ENCODE measurements at regions not wholly inside any gene's neighbourhood (a gene's known extent, or its start where the extent isn't known, plus 50 kb on each side); places are given as distances from the start of the nearest gene placed in this dataset.

- WGBS, 2 experiments: 95 to 96% methylated on average over 4 of the region's 4 CpGs
- no peak overlapping the region for H3K27ac ChIP-seq (ENCODE audit: insufficient read depth, low read depth, low read length, poor library complexity, severe bottlenecking)
Observed at GRCh38 chr7:112874909-112875308, 84.7 kb upstream of the TMEM168 start.

GRCh38 chr7:112873831-112874553, 83.8 kb upstream of the TMEM168 start:
- H3K9me3 ChIP-seq (ENCODE audit: control insufficient read depth, low read length): no peaks in the 10 kb centered on the region
- no peaks in the 10 kb centered on the region for H3K4me1 ChIP-seq (ENCODE audit: control insufficient read depth, insufficient read depth, low read length)
- 81 to 88% methylated on average over 3 to 4 of the region's 4 CpGs for WGBS, 2 experiments

More at GRCh38 chr7:112874909-112875308, 84.7 kb upstream of the TMEM168 start:
- no peaks in the 10 kb centered on the region for H3K9me3 ChIP-seq (ENCODE audit: control insufficient read depth, low read length)
- no peak overlapping the region for H3K4me3 ChIP-seq (ENCODE audit: insufficient read depth, low read depth, low read length)
- no peaks in the 10 kb centered on the region for H3K36me3 ChIP-seq (ENCODE audit: control insufficient read depth, insufficient read depth, low read length)
- H3K27me3 ChIP-seq (ENCODE audit: control insufficient read depth, insufficient read depth, low read length, poor library complexity, severe bottlenecking): no peaks in the 10 kb centered on the region
- H3K4me1 ChIP-seq (ENCODE audit: control insufficient read depth, insufficient read depth, low read length): no peaks in the 10 kb centered on the region

DNA sequence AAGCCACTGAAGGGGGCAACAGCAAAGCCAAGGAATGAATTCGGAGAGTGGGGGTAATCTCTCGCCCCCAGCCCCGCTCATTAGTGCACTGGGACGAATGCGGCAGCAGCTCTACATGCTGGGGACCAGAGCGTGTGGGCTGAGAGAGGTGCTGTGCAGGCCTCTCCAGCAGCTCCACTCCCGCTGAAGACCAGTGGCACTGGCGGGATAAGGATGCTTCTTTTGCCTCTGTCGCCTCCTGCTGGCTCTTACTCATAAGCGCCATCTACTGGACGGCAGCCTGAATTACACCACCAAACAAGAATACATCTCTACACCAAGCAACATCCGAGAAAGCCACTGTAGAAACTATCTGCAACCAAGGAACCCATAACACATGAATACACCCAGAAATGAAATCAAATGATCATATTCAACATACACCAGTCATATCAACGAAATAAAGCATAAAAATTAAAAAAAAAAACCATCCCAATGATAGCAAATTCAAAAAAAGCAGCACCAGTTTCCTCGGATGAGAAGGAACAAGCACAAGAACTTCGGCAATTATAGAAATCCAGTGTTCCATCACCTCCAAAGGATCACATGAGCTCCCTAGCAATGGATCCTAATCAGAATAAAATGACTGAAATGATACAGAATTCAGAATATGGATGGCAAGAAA, 79.0 kb upstream of the TMEM168 start:
- Histone ChIP-seq H3K4me1 (ENCODE audit: control insufficient read depth, insufficient read depth, low read length) (no peaks in the 10 kb centered on the region), H3K27ac (ENCODE audit: insufficient read depth, low read depth, low read length, poor library complexity, severe bottlenecking) (no peak overlapping the region), H3K9me3 (ENCODE audit: control insufficient read depth, low read length) (no peaks in the 10 kb centered on the region), H3K4me3 (ENCODE audit: insufficient read depth, low read depth, low read length) (no peak overlapping the region), H3K36me3 (ENCODE audit: control insufficient read depth, insufficient read depth, low read length) (no peaks in the 10 kb centered on the region), H3K27me3 (ENCODE audit: control insufficient read depth, insufficient read depth, low read length, poor library complexity, severe bottlenecking) (no peaks in the 10 kb centered on the region)
- WGBS, 2 experiments: 59% methylated on average over 15 of the region's 15 CpGs

More at GRCh38 chr7:112873831-112874553, 83.8 kb upstream of the TMEM168 start:
- no peaks in the 10 kb centered on the region for H3K27me3 ChIP-seq (ENCODE audit: control insufficient read depth, insufficient read depth, low read length, poor library complexity, severe bottlenecking)
- H3K36me3 ChIP-seq (ENCODE audit: control insufficient read depth, insufficient read depth, low read length): no peaks in the 10 kb centered on the region
- no peak overlapping the region for H3K27ac ChIP-seq (ENCODE audit: insufficient read depth, low read depth, low read length, poor library complexity, severe bottlenecking)
- H3K4me3 ChIP-seq (ENCODE audit: insufficient read depth, low read depth, low read length): no peak overlapping the region

DNA sequence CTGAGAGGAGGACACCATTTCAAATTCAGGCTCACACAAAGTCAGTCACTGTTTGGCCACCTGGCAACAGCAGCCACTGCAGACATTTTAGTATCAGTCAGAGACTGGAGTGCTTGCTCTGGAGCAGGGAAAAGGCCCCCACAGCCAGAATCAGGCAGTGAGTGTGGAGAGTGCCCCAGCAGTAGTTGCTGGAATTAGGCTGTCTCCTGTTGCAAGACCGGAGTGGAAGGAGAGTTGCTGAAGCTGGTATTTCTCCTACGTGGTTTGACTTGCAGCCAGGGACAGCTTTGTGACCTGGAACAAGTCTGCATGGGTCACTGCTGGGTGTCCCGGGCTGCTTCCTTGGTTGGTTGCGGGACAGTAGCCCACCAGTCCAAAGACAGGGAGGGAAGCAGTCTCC, 78.4 kb upstream of the TMEM168 start:
- no peaks in the 10 kb centered on the region for H3K36me3 ChIP-seq (ENCODE audit: control insufficient read depth, insufficient read depth, low read length)
- H3K4me3 ChIP-seq (ENCODE audit: insufficient read depth, low read depth, low read length): no peak overlapping the region
- no peak overlapping the region for H3K27ac ChIP-seq (ENCODE audit: insufficient read depth, low read depth, low read length, poor library complexity, severe bottlenecking)
- H3K9me3 ChIP-seq (ENCODE audit: control insufficient read depth, low read length): no peaks in the 10 kb centered on the region
- no peaks in the 10 kb centered on the region for H3K27me3 ChIP-seq (ENCODE audit: control insufficient read depth, insufficient read depth, low read length, poor library complexity, severe bottlenecking)
- H3K4me1 ChIP-seq (ENCODE audit: control insufficient read depth, insufficient read depth, low read length): no peaks in the 10 kb centered on the region
- WGBS, 2 experiments: 96 to 97% methylated on average over 4 of the region's 4 CpGs

- no peaks in the 10 kb centered on the region for H3K27me3 ChIP-seq (ENCODE audit: control insufficient read depth, insufficient read depth, low read length, poor library complexity, severe bottlenecking)
- H3K4me1 ChIP-seq (ENCODE audit: control insufficient read depth, insufficient read depth, low read length): no peaks in the 10 kb centered on the region
- H3K27ac ChIP-seq (ENCODE audit: insufficient read depth, low read depth, low read length, poor library complexity, severe bottlenecking): no peak overlapping the region
- H3K4me3 ChIP-seq (ENCODE audit: insufficient read depth, low read depth, low read length): no peak overlapping the region
- H3K36me3 ChIP-seq (ENCODE audit: control insufficient read depth, insufficient read depth, low read length): no peaks in the 10 kb centered on the region
- WGBS, 2 experiments: 89 to 94% methylated on average over 4 of the region's 4 CpGs
- no peaks in the 10 kb centered on the region for H3K9me3 ChIP-seq (ENCODE audit: control insufficient read depth, low read length)
Observed at GRCh38 chr7:112866424-112866823, 76.2 kb upstream of the TMEM168 start.

DNA sequence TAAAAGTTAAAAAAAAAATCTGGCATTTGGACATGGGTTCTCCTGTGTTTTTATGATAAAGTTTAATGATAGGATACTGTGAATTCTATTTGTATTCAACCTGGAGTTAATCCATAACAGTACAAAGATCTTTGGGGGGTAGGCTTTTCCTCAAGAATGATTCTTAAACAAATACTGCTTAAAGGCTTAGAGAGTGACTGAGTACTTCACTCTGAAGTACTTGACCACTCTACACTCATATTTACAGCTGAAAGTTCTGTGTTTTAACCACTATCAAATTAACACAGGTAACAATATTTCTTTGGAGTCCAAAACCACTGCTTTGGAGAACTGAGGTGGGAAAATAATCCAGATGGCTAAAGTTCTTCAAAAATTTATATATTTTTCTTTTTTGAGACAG, 74.2 kb upstream of the TMEM168 start:
- H3K27me3 ChIP-seq (ENCODE audit: control insufficient read depth, insufficient read depth, low read length, poor library complexity, severe bottlenecking): no peaks in the 10 kb centered on the region
- H3K4me1 ChIP-seq (ENCODE audit: control insufficient read depth, insufficient read depth, low read length): no peaks in the 10 kb centered on the region
- no peak overlapping the region for H3K27ac ChIP-seq (ENCODE audit: insufficient read depth, low read depth, low read length, poor library complexity, severe bottlenecking)
- H3K4me3 ChIP-seq (ENCODE audit: insufficient read depth, low read depth, low read length): no peak overlapping the region
- no peaks in the 10 kb centered on the region for H3K9me3 ChIP-seq (ENCODE audit: control insufficient read depth, low read length)
- H3K36me3 ChIP-seq (ENCODE audit: control insufficient read depth, insufficient read depth, low read length): no peaks in the 10 kb centered on the region

- Histone ChIP-seq H3K27me3 (ENCODE audit: control insufficient read depth, insufficient read depth, low read length, poor library complexity, severe bottlenecking) (no peaks in the 10 kb centered on the region), H3K36me3 (ENCODE audit: control insufficient read depth, insufficient read depth, low read length) (no peaks in the 10 kb centered on the region), H3K9me3 (ENCODE audit: control insufficient read depth, low read length) (no peaks in the 10 kb centered on the region), H3K4me3 (ENCODE audit: insufficient read depth, low read depth, low read length) (no peak overlapping the region), H3K27ac (ENCODE audit: insufficient read depth, low read depth, low read length, poor library complexity, severe bottlenecking) (no peak overlapping the region), H3K4me1 (ENCODE audit: control insufficient read depth, insufficient read depth, low read length) (no peaks in the 10 kb centered on the region)
- WGBS, 2 experiments: 97% methylated on average over 2 of the region's 2 CpGs; no CpG with 5 or more reads in 1 of the 2 experiments
Observed at GRCh38 chr7:112858838-112859237, 68.6 kb upstream of the TMEM168 start.

- 81 to 91% methylated on average over 2 to 3 of the region's 3 CpGs for WGBS, 2 experiments
- H3K27ac ChIP-seq (ENCODE audit: insufficient read depth, low read depth, low read length, poor library complexity, severe bottlenecking): no peak overlapping the region
- H3K27me3 ChIP-seq (ENCODE audit: control insufficient read depth, insufficient read depth, low read length, poor library complexity, severe bottlenecking): no peaks in the 10 kb centered on the region
- H3K36me3 ChIP-seq (ENCODE audit: control insufficient read depth, insufficient read depth, low read length): peaks cover 6% of the 10 kb centered on the region
- H3K4me1 ChIP-seq (ENCODE audit: control insufficient read depth, insufficient read depth, low read length): no peaks in the 10 kb centered on the region
- no peaks in the 10 kb centered on the region for H3K9me3 ChIP-seq (ENCODE audit: control insufficient read depth, low read length)
- H3K4me3 ChIP-seq (ENCODE audit: insufficient read depth, low read depth, low read length): no peak overlapping the region
Observed at GRCh38 chr7:112855227-112855626, 65.0 kb upstream of the TMEM168 start.

DNA sequence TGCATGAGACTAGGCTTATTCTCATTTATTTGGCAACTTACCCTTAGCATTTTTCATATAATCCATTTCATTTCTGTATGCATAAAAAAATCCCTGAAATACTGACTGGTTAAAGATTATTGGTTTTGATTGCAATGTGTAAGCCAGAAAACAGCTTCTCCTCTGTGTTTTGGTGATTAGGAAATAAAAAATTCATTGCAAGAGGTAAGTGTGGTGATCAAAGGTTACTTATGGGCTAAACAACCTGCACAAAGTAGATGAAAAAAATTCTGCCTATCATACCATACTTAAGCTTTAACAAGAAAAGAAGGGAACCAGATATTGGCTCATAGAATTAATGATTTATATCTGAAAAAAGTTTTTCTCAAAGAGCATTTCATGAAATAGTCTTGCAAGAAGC, 64.0 kb upstream of the TMEM168 start:
- no peak overlapping the region for H3K4me3 ChIP-seq (ENCODE audit: insufficient read depth, low read depth, low read length)
- H3K27me3 ChIP-seq (ENCODE audit: control insufficient read depth, insufficient read depth, low read length, poor library complexity, severe bottlenecking): no peaks in the 10 kb centered on the region
- H3K36me3 ChIP-seq (ENCODE audit: control insufficient read depth, insufficient read depth, low read length): peaks cover 6% of the 10 kb centered on the region
- no peaks in the 10 kb centered on the region for H3K9me3 ChIP-seq (ENCODE audit: control insufficient read depth, low read length)
- no peak overlapping the region for H3K27ac ChIP-seq (ENCODE audit: insufficient read depth, low read depth, low read length, poor library complexity, severe bottlenecking)
- no peaks in the 10 kb centered on the region for H3K4me1 ChIP-seq (ENCODE audit: control insufficient read depth, insufficient read depth, low read length)

DNA sequence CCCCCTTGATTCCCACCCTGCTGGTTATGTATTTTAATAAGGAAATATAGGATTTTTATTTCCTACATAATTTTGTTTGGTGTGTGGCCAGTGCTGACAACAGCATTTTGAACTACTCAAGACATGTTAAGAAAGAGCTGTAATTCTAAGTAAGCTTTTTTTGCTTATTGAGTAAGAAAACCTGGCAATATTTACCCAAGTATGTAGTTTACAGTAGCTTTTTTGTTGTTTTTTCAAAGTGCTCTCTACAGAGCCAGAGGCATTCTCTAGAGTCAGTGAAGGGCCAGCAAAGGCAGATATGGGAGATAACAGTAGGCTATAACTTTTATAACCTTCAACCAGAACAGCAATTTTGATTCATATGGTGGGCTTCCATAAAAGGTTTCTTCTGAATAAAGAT, 63.2 kb upstream of the TMEM168 start:
- Histone ChIP-seq H3K9me3 (ENCODE audit: control insufficient read depth, low read length) (no peaks in the 10 kb centered on the region), H3K4me3 (ENCODE audit: insufficient read depth, low read depth, low read length) (no peak overlapping the region), H3K27me3 (ENCODE audit: control insufficient read depth, insufficient read depth, low read length, poor library complexity, severe bottlenecking) (no peaks in the 10 kb centered on the region), H3K36me3 (ENCODE audit: control insufficient read depth, insufficient read depth, low read length) (peaks cover 6% of the 10 kb centered on the region), H3K27ac (ENCODE audit: insufficient read depth, low read depth, low read length, poor library complexity, severe bottlenecking) (no peak overlapping the region), H3K4me1 (ENCODE audit: control insufficient read depth, insufficient read depth, low read length) (no peaks in the 10 kb centered on the region)
